ENCODE measurements at regions not wholly inside any gene's neighbourhood (a gene's known extent, or its start where the extent isn't known, plus 50 kb on each side); places are given as distances from the start of the nearest gene placed in this dataset.

DNA sequence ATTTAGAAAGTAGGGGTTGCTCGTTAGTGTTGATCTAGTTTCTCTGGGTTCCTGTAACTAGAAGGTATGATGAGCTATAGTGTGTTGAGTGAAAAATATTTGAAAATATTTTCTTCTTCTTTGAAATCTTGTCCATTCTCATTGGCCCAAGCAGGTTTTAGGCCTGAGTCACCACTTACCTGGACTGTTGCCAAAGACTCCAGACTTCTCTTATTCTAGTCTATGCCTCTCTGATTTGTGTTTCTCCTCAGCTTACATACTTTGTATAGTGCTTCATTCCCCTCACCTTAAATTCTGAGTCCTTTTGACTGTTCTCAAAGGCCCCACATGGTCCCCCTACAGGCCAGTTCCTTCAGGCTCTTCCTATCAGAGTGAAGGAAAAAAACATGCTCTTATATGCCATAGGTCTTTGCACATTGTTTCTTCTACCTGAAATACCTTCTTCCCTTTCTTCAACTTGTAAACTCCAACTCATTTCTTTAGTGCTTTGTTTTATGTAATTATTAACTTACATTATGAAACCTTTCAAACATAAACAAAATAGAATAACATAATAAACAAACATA, 258.2 kb downstream of the PPP1R2C start:
- Histone ChIP-seq H3K27me3 (no peaks in the 10 kb centered on the region), H3K9ac (ENCODE audit: low read depth in 2 of 2, low read length in 2 of 2) (no peak overlapping the region), H3K4me3 (no peak overlapping the region), H3K27ac (no peak overlapping the region), H3K4me1 (no peaks in the 10 kb centered on the region), H3K9me3 (no peaks in the 10 kb centered on the region), H3K36me3 (no peaks in the 10 kb centered on the region)
- no peak for DNase-seq
- no peak for TF ChIP-seq CTCF (IDR thresholded peaks at IDR 0.05)
- intact Hi-C loops (cut with DNase I), result no loop called here

- Histone ChIP-seq H3K36me3 (no peaks in the 10 kb centered on the region), H3K9ac (ENCODE audit: low read depth in 2 of 2, low read length in 2 of 2) (no peak overlapping the region), H3K9me3 (no peaks in the 10 kb centered on the region), H3K4me3 (no peak overlapping the region), H3K27me3 (no peaks in the 10 kb centered on the region), H3K4me1 (no peaks in the 10 kb centered on the region), H3K27ac (no peak overlapping the region)
- no peak for DNase-seq
- intact Hi-C loops (cut with DNase I), result no loop called here
- no peak for TF ChIP-seq CTCF (IDR thresholded peaks at IDR 0.05)
These were observed 262.0 kb downstream of the PPP1R2C start for GRCh38 chrX:42515939-42516338.

GRCh38 chrX:42505016-42505415, 272.9 kb downstream of the PPP1R2C start:
- H3K4me1 ChIP-seq, result no peaks in the 10 kb centered on the region
- H3K9ac ChIP-seq (ENCODE audit: low read depth in 2 of 2, low read length in 2 of 2), result no peak overlapping the region
- H3K36me3 ChIP-seq, result no peaks in the 10 kb centered on the region
- intact Hi-C loops (cut with DNase I), result no loop called here
- H3K4me3 ChIP-seq, result no peak overlapping the region
- no peak for DNase-seq
- no peak for TF ChIP-seq CTCF (IDR thresholded peaks at IDR 0.05)
- H3K9me3 ChIP-seq, result no peaks in the 10 kb centered on the region
- H3K27ac ChIP-seq, result no peak overlapping the region
- no peaks in the 10 kb centered on the region for H3K27me3 ChIP-seq

- no peaks in the 10 kb centered on the region for H3K9me3 ChIP-seq
- no peak overlapping the region for H3K4me3 ChIP-seq
- H3K27ac ChIP-seq, result no peak overlapping the region
- no peaks in the 10 kb centered on the region for H3K27me3 ChIP-seq
- intact Hi-C loops (cut with DNase I), result no loop called here
- no peak overlapping the region for H3K9ac ChIP-seq (ENCODE audit: low read depth in 2 of 2, low read length in 2 of 2)
- H3K36me3 ChIP-seq, result no peaks in the 10 kb centered on the region
- no peak for TF ChIP-seq CTCF (IDR thresholded peaks at IDR 0.05)
- H3K4me1 ChIP-seq, result no peaks in the 10 kb centered on the region
- no peak for DNase-seq
These were observed 278.3 kb downstream of the PPP1R2C start for GRCh38 chrX:42499620-42500019.

DNA sequence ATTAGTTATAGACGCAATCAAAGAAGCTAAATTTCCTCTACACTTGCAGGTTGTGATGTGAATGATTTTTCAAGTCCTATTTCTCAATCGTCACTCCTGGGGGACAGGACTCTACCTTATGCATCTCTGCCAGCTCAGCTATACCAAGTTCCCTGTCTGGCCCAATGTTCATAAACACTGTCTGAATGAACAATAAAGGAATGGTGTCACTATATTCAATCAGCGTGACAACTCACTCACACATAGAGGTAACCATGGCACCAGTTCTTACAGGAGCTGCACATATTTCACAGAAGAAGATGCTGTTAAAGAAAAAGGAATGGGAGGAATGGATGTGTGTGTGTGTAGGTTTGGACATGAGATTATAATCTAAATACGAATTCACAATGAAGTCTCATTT, 280.6 kb downstream of the PPP1R2C start:
- no peaks in the 10 kb centered on the region for H3K9me3 ChIP-seq
- intact Hi-C loops (cut with DNase I), result no loop called here
- no peaks in the 10 kb centered on the region for H3K4me1 ChIP-seq
- no peak overlapping the region for H3K4me3 ChIP-seq
- TF ChIP-seq CTCF (IDR thresholded peaks at IDR 0.05), result no peak
- H3K27me3 ChIP-seq, result no peaks in the 10 kb centered on the region
- DNase-seq, result no peak
- H3K27ac ChIP-seq, result no peak overlapping the region
- H3K36me3 ChIP-seq, result no peaks in the 10 kb centered on the region
- no peak overlapping the region for H3K9ac ChIP-seq (ENCODE audit: low read depth in 2 of 2, low read length in 2 of 2)

All from colonic mucosa (tissue), 4 donors.